GM21786 (cell line): ENCODE measurements at regions not wholly inside any gene's neighbourhood (a gene's known extent, or its start where the extent isn't known, plus 50 kb on each side); places are given as distances from the start of the nearest gene placed in this dataset.
"Not testable (repeated sequence)": the region's sequence is repeated elsewhere in the genome, so short reads cannot be mapped to it uniquely, and the experiment has no call there.

Experiments
- ATAC-seq: cut with Tn5 transposase; IDR thresholded peaks from one replicate; pipeline ENCODE4 v1.9.1; 2021; ENCODE audit not compliant: unreplicated experiment

DNA sequence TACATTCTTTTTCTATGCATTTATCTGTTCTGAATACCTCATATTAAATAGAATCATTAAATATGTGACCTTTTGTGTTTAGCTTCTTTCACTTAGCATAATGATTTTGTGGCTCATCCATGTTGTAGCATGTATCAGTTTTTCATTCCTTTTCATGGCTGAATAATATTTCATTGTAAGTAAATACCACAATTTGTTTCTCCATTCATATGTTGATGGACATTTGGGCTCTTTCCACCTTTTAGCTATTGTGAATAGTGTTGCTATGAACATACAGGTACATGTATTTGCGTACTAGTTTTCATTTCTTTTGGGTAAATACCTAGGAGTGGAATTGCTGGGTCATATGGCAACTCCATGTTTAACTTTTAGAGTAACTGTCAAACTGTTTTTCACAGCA lies 85.1 kb downstream of the GNL3L start:
- no peak for ATAC-seq

DNA sequence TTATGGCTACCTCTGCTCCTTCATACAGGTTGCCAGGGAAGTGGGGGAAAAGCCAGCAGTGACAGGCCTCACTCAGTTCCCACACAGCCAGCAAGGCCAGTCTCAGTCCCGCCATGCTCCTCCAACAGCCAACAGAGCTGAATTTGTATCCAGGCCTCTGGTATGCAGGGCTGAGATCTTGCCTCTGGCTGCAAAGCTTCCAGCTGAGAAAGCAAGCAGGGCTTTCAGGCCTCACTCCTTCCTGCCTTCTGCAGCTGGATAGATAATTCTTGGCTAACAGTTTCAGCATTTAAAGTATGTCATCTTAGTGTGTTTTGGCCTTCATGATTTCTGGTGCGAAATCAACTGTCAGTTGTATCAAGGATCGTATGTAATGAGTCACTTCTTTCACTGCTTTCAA lies 103.6 kb downstream of the GNL3L start:
- ATAC-seq = no peak

DNA sequence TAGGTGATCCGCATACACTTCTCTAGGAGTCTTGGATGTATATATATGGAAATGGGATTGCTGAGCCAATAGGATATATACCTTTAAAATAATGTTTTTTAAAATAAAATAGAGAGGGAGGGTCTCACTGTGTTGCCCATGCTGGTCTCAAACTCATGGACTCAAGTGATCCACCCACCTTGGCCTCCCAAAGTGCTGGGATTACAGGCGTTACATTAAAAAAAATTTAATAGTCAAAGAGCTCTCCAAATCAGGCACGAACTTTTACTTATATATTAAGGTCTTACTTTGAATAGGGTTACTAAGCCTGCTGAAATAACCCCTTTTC lies 109.0 kb downstream of the GNL3L start:
- no peak for ATAC-seq

DNA sequence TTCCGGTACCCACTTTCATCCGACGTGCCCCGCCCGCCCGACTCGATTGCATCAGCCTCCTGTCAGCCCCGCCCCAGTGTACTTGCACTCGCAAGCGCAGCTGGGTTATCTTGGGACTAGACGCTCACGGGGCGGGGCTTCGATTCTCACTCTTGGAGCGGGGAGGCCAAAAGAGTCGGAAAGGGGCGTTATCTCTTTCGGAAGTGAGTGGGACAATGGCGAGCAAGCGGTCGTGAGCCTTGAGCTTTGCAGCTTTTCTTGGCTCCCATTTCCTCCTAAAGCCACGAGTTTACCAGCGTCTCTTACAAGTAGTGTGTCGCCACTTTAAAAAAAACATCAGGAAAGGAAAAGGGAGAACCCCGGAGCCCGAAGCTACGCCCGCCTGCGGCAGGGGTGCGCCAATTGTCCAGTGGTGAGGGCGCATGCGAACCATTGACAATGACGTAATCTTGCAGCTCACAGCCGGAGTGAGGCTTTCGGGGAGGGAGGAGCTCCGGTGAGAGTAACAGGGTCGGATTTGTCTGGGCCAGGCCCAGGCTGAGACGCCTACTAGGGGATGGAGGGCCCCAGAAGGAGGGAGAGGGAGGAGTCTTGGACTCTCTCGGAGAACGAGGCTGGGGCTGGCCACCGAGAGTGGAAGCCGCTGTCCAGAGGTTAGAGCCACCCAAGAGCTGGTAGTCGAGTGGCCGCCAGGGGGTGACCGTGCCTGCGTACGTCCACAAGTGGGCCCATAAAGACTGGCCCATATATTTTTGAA lies 109.5 kb downstream of the GNL3L start:
- ATAC-seq = peak; percentile 93

DNA sequence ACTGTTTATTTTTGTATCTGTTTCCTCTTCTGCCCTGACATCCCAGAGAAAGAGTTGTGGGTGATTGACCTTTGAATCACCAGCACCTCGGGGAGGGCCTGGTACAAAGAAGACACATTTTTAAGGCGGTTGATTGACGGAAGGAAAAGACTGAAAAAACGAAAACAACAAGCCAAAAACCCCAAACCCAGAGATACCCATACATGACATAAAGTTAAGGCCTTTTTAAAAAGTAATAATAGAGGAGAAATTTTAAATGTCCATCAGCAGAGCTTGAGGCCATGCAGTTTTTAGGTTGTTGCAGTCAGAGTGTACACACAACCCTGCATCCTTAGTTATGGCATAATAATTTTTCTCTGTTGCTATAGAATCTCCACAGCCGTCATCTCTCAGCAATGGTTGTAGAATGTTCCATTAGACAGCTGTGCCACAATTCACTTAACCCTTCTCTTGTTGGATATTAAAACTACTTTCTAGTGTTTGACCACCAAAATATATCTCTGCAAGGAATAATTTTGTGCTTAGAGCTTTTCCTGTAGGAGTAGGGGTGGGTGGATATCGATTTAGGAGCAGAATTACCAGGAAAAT lies 110.2 kb downstream of the GNL3L start:
- ATAC-seq = no peak

DNA sequence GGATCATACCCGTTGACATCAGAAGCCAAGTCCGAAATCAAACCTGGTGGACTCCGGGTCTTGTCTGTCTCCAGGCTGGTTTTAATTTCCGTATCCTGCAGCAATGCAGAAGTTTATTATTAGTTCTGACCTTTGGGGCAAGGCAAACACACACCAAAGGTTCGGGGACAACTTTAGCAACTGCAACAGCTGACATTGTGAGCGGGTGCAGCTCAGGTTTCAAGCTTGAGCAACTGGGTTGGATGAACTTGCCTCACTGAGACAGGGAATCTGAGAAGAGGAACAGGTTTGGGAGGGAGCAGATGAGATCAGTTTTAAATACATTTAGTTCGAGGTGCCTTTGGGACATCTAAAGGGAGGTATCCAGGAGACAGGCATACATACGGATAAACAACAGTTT lies 110.7 kb downstream of the GNL3L start:
- ATAC-seq = no peak

DNA sequence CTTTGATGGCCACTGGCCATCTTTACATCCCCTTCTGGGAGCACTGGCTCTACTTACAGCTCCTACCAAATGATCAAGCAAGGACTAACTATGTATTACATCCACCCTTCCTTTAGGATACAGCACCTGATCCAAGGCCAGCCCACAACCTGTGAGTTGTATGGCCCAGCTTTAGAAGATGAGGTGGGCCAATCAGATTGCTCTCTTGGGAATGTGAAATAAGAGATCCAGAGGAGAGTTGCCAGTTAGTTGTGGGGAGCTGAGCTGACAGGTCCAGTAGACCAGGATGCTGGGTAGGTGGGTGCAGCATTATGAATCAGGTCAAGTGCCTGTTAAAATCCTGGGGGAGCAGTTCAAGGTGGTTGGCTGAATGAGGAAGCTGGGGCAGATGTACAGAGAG lies 111.5 kb downstream of the GNL3L start:
- no peak for ATAC-seq

DNA sequence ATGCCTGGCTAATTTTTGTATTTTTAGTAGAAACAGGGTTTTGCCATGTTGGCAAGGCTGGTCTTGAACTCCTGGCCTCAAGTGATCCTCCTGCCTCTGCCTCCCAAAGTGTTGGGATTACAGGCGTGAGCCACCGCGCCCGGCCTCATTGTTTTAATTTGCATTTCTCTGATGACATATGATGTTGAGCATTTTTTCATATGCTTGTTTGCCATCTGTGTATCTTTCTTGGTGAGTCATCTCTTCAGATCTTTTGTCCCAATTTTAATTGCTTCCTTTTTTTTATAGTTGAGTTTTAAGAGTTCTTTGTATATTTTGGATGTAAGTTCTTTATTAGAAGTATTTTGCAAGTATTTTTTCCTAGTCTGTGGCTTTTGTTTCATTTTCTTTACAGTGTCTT lies 117.6 kb downstream of the GNL3L start:
- not testable (repeated sequence) for ATAC-seq

DNA sequence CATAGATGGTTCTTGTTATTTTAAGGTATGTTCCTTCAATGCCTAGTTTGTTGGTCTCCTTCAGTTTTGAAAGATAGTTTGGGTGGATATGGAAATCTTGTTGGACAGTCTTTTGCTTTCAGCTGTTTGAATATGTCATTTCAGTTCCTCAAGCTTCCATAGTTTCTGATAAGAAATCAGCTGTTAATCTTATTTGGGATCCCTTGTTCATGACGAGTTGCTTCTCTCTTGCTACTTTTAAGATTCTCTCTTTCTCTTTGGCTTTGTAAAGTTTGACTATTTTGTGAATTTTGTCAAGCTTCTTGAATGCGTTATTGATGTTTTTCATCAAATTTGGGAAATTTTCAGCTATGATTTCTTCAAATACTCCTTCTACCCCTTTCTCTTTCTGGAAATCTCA lies 129.5 kb downstream of the GNL3L start:
- no peak for ATAC-seq

DNA sequence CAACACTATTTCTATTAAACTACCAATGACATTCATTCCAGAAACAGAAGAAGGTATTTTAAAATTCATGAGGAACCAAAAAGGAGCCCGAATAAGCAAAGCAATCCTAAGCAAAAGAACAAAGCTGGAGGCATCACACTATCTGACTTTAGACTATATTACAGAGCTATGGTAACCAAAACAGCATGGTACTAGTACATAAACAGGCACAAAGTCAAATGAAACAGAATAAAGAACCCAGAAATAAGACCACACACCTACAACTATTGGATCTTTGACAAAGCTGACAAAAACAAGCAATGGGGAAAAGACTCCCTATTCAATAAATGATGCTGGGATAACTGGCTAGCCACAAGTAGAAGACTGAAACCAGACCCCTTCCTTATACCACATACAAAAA lies 122.3 kb downstream of the ITIH6 start:
- ATAC-seq = no peak

DNA sequence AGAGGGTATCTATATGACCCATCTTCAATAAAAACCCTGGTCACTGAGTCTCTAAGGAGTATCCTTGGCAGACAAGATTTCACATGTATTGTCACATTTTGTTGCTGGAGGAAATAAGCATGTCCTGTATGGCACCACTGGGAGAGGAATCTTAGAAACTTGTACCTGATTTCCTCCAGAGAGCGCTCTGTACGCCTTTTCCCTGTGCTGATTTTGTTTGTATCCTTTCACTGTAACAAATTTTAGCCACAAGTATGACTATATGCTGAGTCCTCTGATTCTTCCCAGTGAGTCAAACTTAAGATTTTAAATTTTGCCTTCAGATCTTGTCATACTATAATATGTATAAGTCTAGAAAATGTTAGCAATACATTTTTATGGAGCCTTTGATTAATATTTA lies 102.8 kb downstream of the ITIH6 start:
- ATAC-seq = no peak

DNA sequence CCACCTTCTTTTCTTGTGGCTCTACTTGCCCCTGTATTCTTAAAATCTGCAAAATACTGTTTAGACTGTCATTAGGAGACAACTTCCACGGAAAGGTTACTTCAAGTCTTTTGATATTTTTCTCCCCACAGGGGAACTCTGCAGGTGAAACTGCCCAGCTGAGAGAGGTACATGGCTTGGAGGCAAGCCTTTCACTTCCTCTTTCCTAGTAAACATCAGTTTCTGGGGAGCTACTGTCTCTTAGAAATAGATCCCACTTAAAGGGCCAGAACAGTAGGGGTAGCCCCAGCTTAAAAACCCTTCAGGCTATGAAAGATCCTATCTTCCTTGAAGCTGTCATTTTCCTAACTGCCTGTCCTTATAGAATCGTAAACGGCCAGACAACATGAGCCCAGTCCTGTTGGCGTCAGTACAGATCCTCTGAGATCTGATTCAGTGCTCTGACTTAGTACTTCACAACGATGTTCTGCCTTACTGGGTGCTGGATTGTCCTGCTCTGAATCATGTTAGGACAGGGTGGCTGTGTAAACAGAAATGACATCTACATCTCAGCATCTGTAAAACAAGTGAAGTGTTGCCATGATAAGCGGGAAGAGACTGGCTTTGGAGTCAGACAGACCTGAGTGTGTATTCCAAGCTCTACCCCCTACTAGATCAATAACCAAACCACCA lies 102.1 kb downstream of the ITIH6 start:
- ATAC-seq = peak; percentile 100
